Keratinocyte (primary cell): ENCODE measurements at regions not wholly inside any gene's neighbourhood (a gene's known extent, or its start where the extent isn't known, plus 50 kb on each side); places are given as distances from the start of the nearest gene placed in this dataset.

Experiments
- DNase-seq: peaks from one replicate; pipeline ENCODE4 v3.0.0-alpha.2; 2011; ENCODE audit warnings: low read depth, missing footprints, low spot score
- FAIRE-seq: peaks from 2 replicates; lab custom pipeline; 2011; peaks lifted over from hg19 to GRCh38; lab: Jason Lieb, UNC
- H2AFZ ChIP-seq: 2 replicates; pipeline ENCODE4 v1.6.0; 2012; ENCODE audit warnings: low read length, control low read depth, inconsistent platforms; ENCODE audit not compliant: control insufficient read depth
- H3K27ac ChIP-seq: 2 replicates; pipeline ENCODE4 v1.5.1; 2011; ENCODE audit warnings: low read length; ENCODE audit not compliant: control insufficient read depth, insufficient read depth
- H3K27me3 ChIP-seq: 3 replicates; pipeline ENCODE4 v1.6.0; 2011; ENCODE audit warnings: low read length; ENCODE audit not compliant: control insufficient read depth, insufficient read depth; ENCODE audit errors: extremely low read depth
- H3K36me3 ChIP-seq, 2 experiments: 2 replicates in 1 of 2; 3 replicates in 1 of 2; pipeline ENCODE4 v1.5.1; 2011; ENCODE audit warnings: low read length in 2 of 2, mild to moderate bottlenecking in 1 of 2; ENCODE audit not compliant: control insufficient read depth in 2 of 2, insufficient read depth in 2 of 2; ENCODE audit errors: extremely low read depth in 1 of 2
- H3K4me1 ChIP-seq: 3 replicates; pipeline ENCODE4 v1.5.1; 2011; ENCODE audit warnings: low read length; ENCODE audit not compliant: control insufficient read depth, insufficient read depth; ENCODE audit errors: extremely low read depth
- H3K4me2 ChIP-seq: 3 replicates; pipeline ENCODE4 v1.6.0; 2011; ENCODE audit warnings: low read depth, low read length; ENCODE audit not compliant: control insufficient read depth, insufficient read depth; ENCODE audit errors: extremely low read depth
- H3K4me3 ChIP-seq, 3 experiments: fragments of 200-600 bp in 1 of 3; sonication (generic) in 1 of 3; 2 replicates in 2 of 3; 3 replicates in 1 of 3; pipeline ENCODE4 v1.5.1; 2011 to 2016; ENCODE audit warnings: low read length in 3 of 3, mild to moderate bottlenecking in 3 of 3, control low read depth in 2 of 3, inconsistent platforms in 1 of 3, low read depth in 1 of 3, mixed read lengths in 1 of 3, mixed run types in 1 of 3, moderate library complexity in 1 of 3; ENCODE audit not compliant: control insufficient read depth in 2 of 3, insufficient read depth in 2 of 3; ENCODE audit errors: extremely low read depth in 1 of 3
- H3K79me2 ChIP-seq: 2 replicates; pipeline ENCODE4 v1.6.0; 2012; ENCODE audit warnings: low read length; ENCODE audit not compliant: control insufficient read depth, insufficient read depth
- H3K9ac ChIP-seq: 3 replicates; pipeline ENCODE4 v1.6.0; 2011; ENCODE audit warnings: low read length; ENCODE audit not compliant: control insufficient read depth, insufficient read depth; ENCODE audit errors: extremely low read depth
- H3K9me1 ChIP-seq: 3 replicates; pipeline ENCODE4 v1.6.0; 2011; ENCODE audit warnings: low read length; ENCODE audit not compliant: control insufficient read depth, insufficient read depth; ENCODE audit errors: extremely low read depth
- H3K9me3 ChIP-seq: 2 replicates; pipeline ENCODE4 v1.5.1; 2012; ENCODE audit warnings: low read depth, low read length; ENCODE audit not compliant: control insufficient read depth
- H4K20me1 ChIP-seq: 3 replicates; pipeline ENCODE4 v1.6.0; 2011; ENCODE audit warnings: low read length; ENCODE audit not compliant: control insufficient read depth, insufficient read depth; ENCODE audit errors: extremely low read depth
- EZH2 ChIP-seq: IDR thresholded peaks from one replicate; pipeline ENCODE4 v1.6.1; 2012; ENCODE audit warnings: inconsistent platforms, mild to moderate bottlenecking, low read length, moderate library complexity
- dilution Hi-C: fragments of 300-500 bp; cut with MboI; formaldehyde crosslinking; loops from one replicate; pipeline ENCODE4 v1.7.0; 2020; ENCODE audit warnings: low sequenced_read_pairs; ENCODE audit not compliant: extremely low pct_ligation_motif_present
- TF ChIP-seq, protein P1 (sequence below), 3 experiments: IDR thresholded peaks in 1 of 3; conservative IDR thresholded peaks in 1 of 3; optimal IDR thresholded peaks in 1 of 3; 2 replicates in 2 of 3; 3 replicates in 1 of 3; pipeline versions ENCODE3 to v1.5.1; 2011; ENCODE audit warnings: low read length in 3 of 3, mild to moderate bottlenecking in 3 of 3, moderate library complexity in 2 of 3, control low read depth in 1 of 3, inconsistent platforms in 1 of 3; ENCODE audit not compliant: insufficient read depth in 2 of 3; ENCODE audit errors: extremely low read depth in 1 of 3

DNA sequence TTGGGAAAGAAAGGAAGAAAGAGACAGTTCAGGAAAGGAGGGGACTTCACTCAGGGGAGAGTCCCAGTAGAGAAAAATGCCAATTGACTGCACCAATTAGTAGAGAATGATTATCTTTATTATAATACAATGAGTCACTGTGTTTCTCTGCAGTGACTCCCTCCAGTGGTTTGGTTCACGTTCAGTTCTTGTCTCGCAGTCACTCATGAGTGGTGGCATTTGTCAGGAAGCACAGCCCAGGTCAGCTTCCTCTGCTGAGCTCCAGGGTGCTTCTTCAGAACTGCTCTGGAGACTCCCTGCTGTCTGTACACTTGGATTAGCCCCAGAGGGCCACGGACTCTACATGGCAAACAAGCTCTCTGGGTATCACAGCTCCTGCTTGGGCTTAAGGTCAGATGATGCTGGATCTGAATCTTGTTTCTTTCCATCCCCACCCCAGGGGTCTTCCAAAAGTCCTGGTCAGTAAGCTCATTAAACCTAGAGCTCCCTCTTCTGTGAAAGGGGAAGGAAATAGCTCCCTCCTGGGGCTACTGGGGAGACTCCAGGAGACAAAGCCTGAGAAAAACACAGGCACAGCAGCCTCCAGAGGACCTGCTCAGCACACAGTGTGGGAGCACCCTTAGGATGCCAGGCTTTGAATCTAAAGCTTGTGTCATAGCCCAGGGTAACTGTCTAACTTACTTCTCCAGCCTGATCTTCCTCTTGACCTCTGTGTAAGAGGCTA, 619.0 kb downstream of the AJAP1 start:
- Histone ChIP-seq H3K27me3 (no peaks in the 10 kb centered on the region), H3K4me2 (no peak overlapping the region), H2AFZ (no peak overlapping the region), H3K36me3 (no peaks in the 10 kb centered on the region), H3K4me1 (no peaks in the 10 kb centered on the region), H4K20me1 (no peaks in the 10 kb centered on the region), H3K27ac (no peak overlapping the region), H3K9ac (no peak overlapping the region), H3K9me1 (no peaks in the 10 kb centered on the region), H3K79me2 (no peaks in the 10 kb centered on the region), H3K9me3 (peaks cover 2% of the 10 kb centered on the region), H3K4me3 (no peak overlapping the region)
- dilution Hi-C loops: no loop called here
- DNase-seq (no peak), FAIRE-seq (no peak)
- no peak for TF ChIP-seq EZH2
- TF ChIP-seq, protein P1, sequence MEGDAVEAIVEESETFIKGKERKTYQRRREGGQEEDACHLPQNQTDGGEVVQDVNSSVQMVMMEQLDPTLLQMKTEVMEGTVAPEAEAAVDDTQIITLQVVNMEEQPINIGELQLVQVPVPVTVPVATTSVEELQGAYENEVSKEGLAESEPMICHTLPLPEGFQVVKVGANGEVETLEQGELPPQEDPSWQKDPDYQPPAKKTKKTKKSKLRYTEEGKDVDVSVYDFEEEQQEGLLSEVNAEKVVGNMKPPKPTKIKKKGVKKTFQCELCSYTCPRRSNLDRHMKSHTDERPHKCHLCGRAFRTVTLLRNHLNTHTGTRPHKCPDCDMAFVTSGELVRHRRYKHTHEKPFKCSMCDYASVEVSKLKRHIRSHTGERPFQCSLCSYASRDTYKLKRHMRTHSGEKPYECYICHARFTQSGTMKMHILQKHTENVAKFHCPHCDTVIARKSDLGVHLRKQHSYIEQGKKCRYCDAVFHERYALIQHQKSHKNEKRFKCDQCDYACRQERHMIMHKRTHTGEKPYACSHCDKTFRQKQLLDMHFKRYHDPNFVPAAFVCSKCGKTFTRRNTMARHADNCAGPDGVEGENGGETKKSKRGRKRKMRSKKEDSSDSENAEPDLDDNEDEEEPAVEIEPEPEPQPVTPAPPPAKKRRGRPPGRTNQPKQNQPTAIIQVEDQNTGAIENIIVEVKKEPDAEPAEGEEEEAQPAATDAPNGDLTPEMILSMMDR (optimal IDR thresholded peaks at IDR 0.05 in 1 of 3, IDR thresholded peaks at IDR 0.05 in 1 of 3, conservative IDR thresholded peaks at IDR 0.05 in 1 of 3; ENCODE audit: extremely low read depth in 1 of 3, insufficient read depth in 2 of 3, low read length in 3 of 3): peak in 1 of 3 experiments; percentile 3

- H2AFZ ChIP-seq: no peak overlapping the region
- no peaks in the 10 kb centered on the region for H3K4me1 ChIP-seq
- H3K79me2 ChIP-seq: no peaks in the 10 kb centered on the region
- no peaks in the 10 kb centered on the region for H3K27me3 ChIP-seq
- FAIRE-seq (no peak), DNase-seq (no peak)
- H3K9me1 ChIP-seq: no peaks in the 10 kb centered on the region
- no peaks in the 10 kb centered on the region for H4K20me1 ChIP-seq
- no peak overlapping the region for H3K4me3 ChIP-seq
- H3K9ac ChIP-seq: no peak overlapping the region
- no peak overlapping the region for H3K4me2 ChIP-seq
- H3K27ac ChIP-seq: no peak overlapping the region
- peaks cover 2% of the 10 kb centered on the region for H3K9me3 ChIP-seq
- no peaks in the 10 kb centered on the region for H3K36me3 ChIP-seq
- TF ChIP-seq, protein P1 (optimal IDR thresholded peaks at IDR 0.05 in 1 of 3, IDR thresholded peaks at IDR 0.05 in 1 of 3, conservative IDR thresholded peaks at IDR 0.05 in 1 of 3; ENCODE audit: extremely low read depth in 1 of 3, insufficient read depth in 2 of 3, low read length in 3 of 3): no peak
- TF ChIP-seq EZH2: no peak
- dilution Hi-C loops: no loop called here
Observed at GRCh38 chr1:5272325-5272724, 617.9 kb downstream of the AJAP1 start.
